OCI-LY7 (cell line): ENCODE measurements at regions not wholly inside any gene's neighbourhood (a gene's known extent, or its start where the extent isn't known, plus 50 kb on each side); places are given as distances from the start of the nearest gene placed in this dataset.

Experiments used
- BruUV-seq: library from RNA; stranded (reverse); fragments of 400-500 nt; replicated peaks from 2 replicates; lab custom pipeline; 2021; lab: Mats Ljungman, UMichigan
- CTCF ChIA-PET: fragments of 300-600 bp; sonication (Branson Sonifier 250); formaldehyde crosslinking; loops from one replicate; lab custom pipeline; 2022; ENCODE audit warnings: antibody characterized with exemption; ENCODE audit not compliant: unreplicated experiment; lab: Charles Lee
- POLR2A ChIA-PET: fragments of 300-600 bp; sonication (Branson Sonifier 250); formaldehyde crosslinking; loops from one replicate; lab custom pipeline; 2022; ENCODE audit warnings: antibody characterized with exemption; lab: Charles Lee
- DNase-seq: peaks from one replicate; pipeline ENCODE4 v3.0.0-alpha.2; 2015; ENCODE audit warnings: low spot score
- H2AFZ ChIP-seq: fragments of 200-600 bp; sonication (generic), shearing (Covaris generic); 2 replicates; pipeline ENCODE4 v1.6.1; 2014; ENCODE audit warnings: mild to moderate bottlenecking, antibody characterized with exemption, low read length, moderate library complexity
- H3K27ac ChIP-seq: fragments of 200-600 bp; sonication (generic); 2 replicates; pipeline ENCODE4 v1.5.1; 2014; ENCODE audit warnings: mixed run types, low read depth, mild to moderate bottlenecking, moderate library complexity, low read length, inconsistent platforms; ENCODE audit not compliant: poor library complexity, severe bottlenecking
- H3K36me3 ChIP-seq: fragments of 200-600 bp; sonication (generic); 2 replicates; pipeline ENCODE4 v1.6.1; 2014; ENCODE audit warnings: mild to moderate bottlenecking, antibody characterized with exemption, low read length, moderate library complexity, mixed read lengths; ENCODE audit not compliant: insufficient read depth
- H3K4me1 ChIP-seq: fragments of 200-600 bp; sonication (generic); 2 replicates; pipeline ENCODE4 v1.5.1; 2014; ENCODE audit warnings: mild to moderate bottlenecking, low read length; ENCODE audit not compliant: insufficient read depth, poor library complexity, severe bottlenecking
- H3K4me2 ChIP-seq: fragments of 200-600 bp; sonication (generic); 2 replicates; pipeline ENCODE4 v1.6.1; 2014; ENCODE audit warnings: mild to moderate bottlenecking, low read length
- H3K4me3 ChIP-seq: fragments of 200-600 bp; sonication (generic); 2 replicates; pipeline ENCODE4 v1.5.1; 2014; ENCODE audit warnings: mild to moderate bottlenecking, low read depth, low read length; ENCODE audit not compliant: poor library complexity, severe bottlenecking
- H3K79me2 ChIP-seq: fragments of 200-600 bp; sonication (generic); 2 replicates; pipeline ENCODE4 v1.6.1; 2016; ENCODE audit warnings: low read depth, mild to moderate bottlenecking, low read length, moderate library complexity, mixed read lengths; ENCODE audit not compliant: insufficient read depth
- H3K9me2 ChIP-seq: fragments of 200-600 bp; sonication (generic); 2 replicates; pipeline ENCODE4 v1.6.1; 2016; ENCODE audit warnings: mild to moderate bottlenecking, low read length, mixed read lengths; ENCODE audit not compliant: insufficient read depth
- H3K9me3 ChIP-seq: fragments of 200-600 bp; sonication (generic); 2 replicates; pipeline ENCODE4 v1.6.1; 2014; ENCODE audit warnings: mild to moderate bottlenecking, mixed run types, low read length, mixed read lengths
- H4K20me1 ChIP-seq: fragments of 200-600 bp; sonication (generic); 2 replicates; pipeline ENCODE4 v1.6.1; 2014; ENCODE audit warnings: mild to moderate bottlenecking, antibody characterized with exemption, low read length, moderate library complexity, mixed read lengths; ENCODE audit not compliant: insufficient read depth
- EZH2phosphoT487 ChIP-seq: fragments of 200-600 bp; sonication (generic); IDR thresholded peaks from 2 replicates; pipeline ENCODE4 v1.6.1; 2018; ENCODE audit warnings: low read depth, borderline replicate concordance, mild to moderate bottlenecking, mixed run types, antibody characterized with exemption, low read length, moderate library complexity, mixed read lengths
- intact Hi-C: fragments of 100-400 bp; cut with micrococcal nuclease; formaldehyde crosslinking; loops from one replicate; pipeline ENCODE4 v1.10.0; 2022; ENCODE audit not compliant: unreplicated experiment
- TF ChIP-seq, protein P1 (sequence below): fragments of 200-600 bp; sonication (generic); conservative IDR thresholded peaks from 2 replicates; pipeline ENCODE4 v1.5.1; 2014; ENCODE audit warnings: mild to moderate bottlenecking, antibody characterized with exemption, low read length, moderate library complexity, mixed read lengths

- no peaks in the 10 kb centered on the region for H3K9me2 ChIP-seq
- intact Hi-C loops, result no loop called here
- H3K27ac ChIP-seq, result no peak overlapping the region
- no peaks in the 10 kb centered on the region for H3K9me3 ChIP-seq
- no peaks in the 10 kb centered on the region for H3K79me2 ChIP-seq
- TF ChIP-seq, protein P1, sequence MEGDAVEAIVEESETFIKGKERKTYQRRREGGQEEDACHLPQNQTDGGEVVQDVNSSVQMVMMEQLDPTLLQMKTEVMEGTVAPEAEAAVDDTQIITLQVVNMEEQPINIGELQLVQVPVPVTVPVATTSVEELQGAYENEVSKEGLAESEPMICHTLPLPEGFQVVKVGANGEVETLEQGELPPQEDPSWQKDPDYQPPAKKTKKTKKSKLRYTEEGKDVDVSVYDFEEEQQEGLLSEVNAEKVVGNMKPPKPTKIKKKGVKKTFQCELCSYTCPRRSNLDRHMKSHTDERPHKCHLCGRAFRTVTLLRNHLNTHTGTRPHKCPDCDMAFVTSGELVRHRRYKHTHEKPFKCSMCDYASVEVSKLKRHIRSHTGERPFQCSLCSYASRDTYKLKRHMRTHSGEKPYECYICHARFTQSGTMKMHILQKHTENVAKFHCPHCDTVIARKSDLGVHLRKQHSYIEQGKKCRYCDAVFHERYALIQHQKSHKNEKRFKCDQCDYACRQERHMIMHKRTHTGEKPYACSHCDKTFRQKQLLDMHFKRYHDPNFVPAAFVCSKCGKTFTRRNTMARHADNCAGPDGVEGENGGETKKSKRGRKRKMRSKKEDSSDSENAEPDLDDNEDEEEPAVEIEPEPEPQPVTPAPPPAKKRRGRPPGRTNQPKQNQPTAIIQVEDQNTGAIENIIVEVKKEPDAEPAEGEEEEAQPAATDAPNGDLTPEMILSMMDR, result no peak
- TF ChIP-seq EZH2phosphoT487, result no peak
- no peak overlapping the region for H3K4me2 ChIP-seq
- no peak overlapping the region for H2AFZ ChIP-seq
- H3K4me3 ChIP-seq, result no peak overlapping the region
- no peaks in the 10 kb centered on the region for H4K20me1 ChIP-seq
- DNase-seq, result no peak
- ChIA-PET POLR2A (interaction anchor here (0.6 kb wide), 1 partner anchor 307 kb away, joined by 6 read pairs; no protein-coding TSS in a partner anchor), CTCF (no interaction called here)
- H3K36me3 ChIP-seq, result no peaks in the 10 kb centered on the region
- BruUV-seq, result no TSS peak
- H3K4me1 ChIP-seq, result no peaks in the 10 kb centered on the region
These were observed 657.5 kb downstream of the PTPRU start for GRCh38 chr1:29893806-29894205.

- Histone ChIP-seq H3K9me3 (no peaks in the 10 kb centered on the region), H3K4me1 (no peaks in the 10 kb centered on the region), H2AFZ (no peak overlapping the region), H3K4me3 (no peak overlapping the region), H3K79me2 (no peaks in the 10 kb centered on the region), H3K9me2 (no peaks in the 10 kb centered on the region), H3K4me2 (no peak overlapping the region), H3K36me3 (no peaks in the 10 kb centered on the region), H3K27ac (no peak overlapping the region), H4K20me1 (no peaks in the 10 kb centered on the region)
- TF ChIP-seq, protein P1, result no peak
- no peak for TF ChIP-seq EZH2phosphoT487
- POLR2A ChIA-PET, result no interaction called here
- intact Hi-C loops, result no loop called here
- CTCF ChIA-PET, result no interaction called here
- BruUV-seq, result no TSS peak
- DNase-seq, result no peak
These were observed 656.9 kb downstream of the PTPRU start for GRCh38 chr1:29893046-29893723.

GRCh38 chr1:29892247-29892646 is 655.9 kb downstream of the PTPRU start:
- Histone ChIP-seq H3K9me2 (no peaks in the 10 kb centered on the region), H3K4me1 (no peaks in the 10 kb centered on the region), H3K27ac (no peak overlapping the region), H4K20me1 (no peaks in the 10 kb centered on the region), H3K4me3 (no peak overlapping the region), H3K9me3 (no peaks in the 10 kb centered on the region), H3K36me3 (no peaks in the 10 kb centered on the region), H2AFZ (no peak overlapping the region), H3K79me2 (no peaks in the 10 kb centered on the region), H3K4me2 (no peak overlapping the region)
- DNase-seq, result no peak
- BruUV-seq, result no TSS peak
- POLR2A ChIA-PET, result no interaction called here
- TF ChIP-seq, protein P1, result no peak
- TF ChIP-seq EZH2phosphoT487, result no peak
- CTCF ChIA-PET, result no interaction called here
- intact Hi-C loops, result no loop called here
